ENCODE measurements at regions not wholly inside any gene's neighbourhood (a gene's known extent, or its start where the extent isn't known, plus 50 kb on each side); places are given as distances from the start of the nearest gene placed in this dataset.

DNA sequence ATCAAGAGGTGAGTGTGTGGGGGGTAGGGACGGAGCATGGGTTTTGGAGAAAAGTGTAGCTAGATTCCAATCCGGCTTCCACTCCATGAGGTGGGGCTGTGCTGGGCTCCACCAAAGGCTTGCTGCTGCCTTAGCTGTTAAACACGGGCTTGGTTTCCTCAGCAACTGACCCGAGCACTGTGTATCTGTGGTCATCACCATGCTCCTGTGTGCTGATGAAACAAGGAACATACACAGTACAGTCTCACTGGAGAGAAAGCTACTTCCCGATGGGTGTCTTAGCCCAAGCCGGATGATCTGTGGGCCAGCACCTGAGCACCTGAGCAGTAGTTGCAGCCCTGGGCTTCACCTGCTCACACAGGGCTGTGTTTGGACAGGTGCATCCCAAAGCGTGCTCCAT is 52.9 kb upstream of the VRK1 start:
- Mint-ChIP-seq H3K4me3 (ENCODE audit: low read depth) (no peak overlapping the region), H3K9me3 (ENCODE audit: low read depth) (peaks cover 6% of the 10 kb centered on the region), H3K36me3 (ENCODE audit: insufficient read depth) (no peaks in the 10 kb centered on the region), H3K27me3 (peaks cover 55% of the 10 kb centered on the region), H3K27ac (no peak overlapping the region), H3K4me1 (ENCODE audit: low read depth) (peaks cover 4% of the 10 kb centered on the region)
- TF ChIP-seq CTCF (IDR thresholded peaks at IDR 0.05; ENCODE audit: unreplicated experiment): no peak
- DNase-seq (ENCODE audit: low spot score, unreplicated experiment): no peak

- peaks cover 44% of the 10 kb centered on the region for H3K27me3 Mint-ChIP-seq
- H3K9me3 Mint-ChIP-seq (ENCODE audit: low read depth): peaks cover 6% of the 10 kb centered on the region
- H3K4me3 Mint-ChIP-seq (ENCODE audit: low read depth): no peak overlapping the region
- no peak for DNase-seq (ENCODE audit: low spot score, unreplicated experiment)
- H3K36me3 Mint-ChIP-seq (ENCODE audit: insufficient read depth): no peaks in the 10 kb centered on the region
- H3K4me1 Mint-ChIP-seq (ENCODE audit: low read depth): peaks cover 1% of the 10 kb centered on the region
- TF ChIP-seq CTCF (IDR thresholded peaks at IDR 0.05; ENCODE audit: unreplicated experiment): no peak
- H3K27ac Mint-ChIP-seq: no peak overlapping the region
These were observed 51.6 kb upstream of the VRK1 start for GRCh38 chr14:96745500-96746051.

- Mint-ChIP-seq H3K27me3 (peaks cover 39% of the 10 kb centered on the region), H3K27ac (no peak overlapping the region), H3K4me1 (ENCODE audit: low read depth) (peaks cover 1% of the 10 kb centered on the region), H3K36me3 (ENCODE audit: insufficient read depth) (no peaks in the 10 kb centered on the region), H3K4me3 (ENCODE audit: low read depth) (no peak overlapping the region), H3K9me3 (ENCODE audit: low read depth) (peaks cover 6% of the 10 kb centered on the region)
- no peak for TF ChIP-seq CTCF (IDR thresholded peaks at IDR 0.05; ENCODE audit: unreplicated experiment)
- DNase-seq (ENCODE audit: low spot score, unreplicated experiment): no peak
These were observed 51.1 kb upstream of the VRK1 start for GRCh38 chr14:96746101-96746500.

DNA sequence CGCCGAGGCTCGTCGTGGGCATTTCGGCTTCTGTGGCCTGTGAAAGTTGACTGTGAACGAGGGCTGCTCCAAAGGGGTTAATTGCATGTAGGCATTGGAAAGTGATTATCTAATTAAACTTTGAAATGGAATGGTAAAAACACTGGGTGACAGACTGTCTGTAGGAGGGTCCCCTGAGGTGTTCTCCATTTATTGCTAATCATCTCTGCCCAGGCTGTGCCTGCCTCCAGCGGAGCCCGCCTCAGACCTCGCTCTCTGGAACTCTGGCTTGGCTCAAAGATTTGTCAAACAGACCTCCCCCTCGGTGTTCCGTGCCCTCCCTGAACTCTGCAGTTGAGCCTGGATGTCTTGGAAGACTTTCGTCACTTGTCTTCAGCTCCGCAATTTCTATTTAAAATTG is 50.2 kb upstream of the VRK1 start:
- no peaks in the 10 kb centered on the region for H3K4me1 Mint-ChIP-seq (ENCODE audit: low read depth)
- H3K27me3 Mint-ChIP-seq: peaks cover 34% of the 10 kb centered on the region
- no peak for DNase-seq (ENCODE audit: low spot score, unreplicated experiment)
- TF ChIP-seq CTCF (IDR thresholded peaks at IDR 0.05; ENCODE audit: unreplicated experiment): no peak
- H3K4me3 Mint-ChIP-seq (ENCODE audit: low read depth): no peak overlapping the region
- H3K9me3 Mint-ChIP-seq (ENCODE audit: low read depth): peaks cover 6% of the 10 kb centered on the region
- no peaks in the 10 kb centered on the region for H3K36me3 Mint-ChIP-seq (ENCODE audit: insufficient read depth)
- H3K27ac Mint-ChIP-seq: no peak overlapping the region

Measured in progenitor cell of endocrine pancreas (in vitro differentiated cells).